IMR-90 (cell line): ENCODE measurements at regions not wholly inside any gene's neighbourhood (a gene's known extent, or its start where the extent isn't known, plus 50 kb on each side); places are given as distances from the start of the nearest gene placed in this dataset.

Experiments used
- ATAC-seq: fragments of 200-7000 bp; cut with Tn5 transposase; 2 replicates; pipeline ENCODE4 v1.9.1; 2020; ENCODE audit warnings: low read depth, mild to moderate bottlenecking, moderate library complexity
- BruUV-seq: library from RNA; stranded (reverse); fragments of 400-500 nt; replicated peaks from 2 replicates; lab custom pipeline; 2021; lab: Mats Ljungman, UMichigan
- CTCF ChIA-PET: fragments of 300-600 bp; formaldehyde crosslinking; extraction: SDS; loops from one replicate; lab custom pipeline; 2021; ENCODE audit warnings: antibody characterized with exemption; lab: Yijun Ruan, JAX
- POLR2A ChIA-PET: fragments of 300-600 bp; sonication (Branson Sonifier 250); formaldehyde crosslinking; loops from one replicate; lab custom pipeline; 2022; ENCODE audit warnings: antibody characterized with exemption; ENCODE audit not compliant: unreplicated experiment; lab: Charles Lee
- DNase-seq: peaks from one replicate; pipeline ENCODE4 v3.0.0; 2013
- H2AFZ ChIP-seq: replicated peaks from 2 replicates; pipeline ENCODE3; 2013; ENCODE audit warnings: low read length, mild to moderate bottlenecking; ENCODE audit not compliant: poor library complexity
- H2AK5ac ChIP-seq: 2 replicates; pipeline ENCODE4 v1.6.1; 2013; ENCODE audit warnings: low read depth, low read length, inconsistent platforms
- H2AK9ac ChIP-seq: replicated peaks from 2 replicates; pipeline ENCODE3; 2013; ENCODE audit warnings: mild to moderate bottlenecking, low read depth, low read length, moderate library complexity; ENCODE audit not compliant: poor library complexity
- H2BK120ac ChIP-seq: 2 replicates; pipeline ENCODE4 v1.6.1; 2013; ENCODE audit warnings: low read depth, low read length, inconsistent platforms
- H2BK15ac ChIP-seq: 3 replicates; pipeline ENCODE4 v1.6.1; 2013; ENCODE audit warnings: low read depth, low read length, inconsistent platforms
- H2BK20ac ChIP-seq: 2 replicates; pipeline ENCODE4 v1.6.1; 2013; ENCODE audit warnings: low read depth, mild to moderate bottlenecking, inconsistent platforms, low read length, moderate library complexity
- H2BK5ac ChIP-seq: 2 replicates; pipeline ENCODE4 v1.6.1; 2013; ENCODE audit warnings: mild to moderate bottlenecking, low read depth, low read length, inconsistent platforms; ENCODE audit not compliant: poor library complexity, severe bottlenecking
- H3K14ac ChIP-seq: replicated peaks from 2 replicates; pipeline ENCODE4 v1.6.1; 2013; ENCODE audit warnings: low read depth, low read length, inconsistent platforms
- H3K18ac ChIP-seq: 2 replicates; pipeline ENCODE4 v1.6.1; 2013; ENCODE audit warnings: low read depth, low read length, control low read depth
- H3K23ac ChIP-seq: 2 replicates; pipeline ENCODE4 v1.6.1; 2013; ENCODE audit warnings: low read depth, low read length, inconsistent platforms
- H3K27ac ChIP-seq: 2 replicates; pipeline ENCODE4 v1.5.1; 2013; ENCODE audit warnings: mild to moderate bottlenecking, control low read depth, low read length; ENCODE audit not compliant: insufficient read depth
- H3K27me3 ChIP-seq: 2 replicates; pipeline ENCODE4 v1.6.1; 2013; ENCODE audit warnings: low read length; ENCODE audit not compliant: control insufficient read depth, insufficient read depth
- H3K36me3 ChIP-seq: 2 replicates; pipeline ENCODE4 v1.6.1; 2013; ENCODE audit warnings: low read length, mixed read lengths; ENCODE audit not compliant: control insufficient read depth, insufficient read depth
- H3K4ac ChIP-seq: 2 replicates; pipeline ENCODE4 v1.6.1; 2013; ENCODE audit warnings: low read depth, low read length, inconsistent platforms
- H3K4me1 ChIP-seq: 2 replicates; pipeline ENCODE4 v1.6.1; 2013; ENCODE audit warnings: low read length, mixed read lengths; ENCODE audit not compliant: control insufficient read depth, insufficient read depth
- H3K4me2 ChIP-seq: 2 replicates; pipeline ENCODE4 v1.6.1; 2013; ENCODE audit warnings: low read depth, mild to moderate bottlenecking, control low read depth, low read length, moderate library complexity
- H3K4me3 ChIP-seq: 2 replicates; pipeline ENCODE4 v1.5.1; 2013; ENCODE audit warnings: low read depth, mild to moderate bottlenecking, control low read depth, low read length, moderate library complexity; ENCODE audit not compliant: insufficient read depth
- H3K56ac ChIP-seq: 2 replicates; pipeline ENCODE4 v1.6.1; 2013; ENCODE audit warnings: low read length, inconsistent platforms; ENCODE audit not compliant: insufficient read depth; ENCODE audit errors: extremely low read depth
- H3K79me1 ChIP-seq, 2 experiments: 2 replicates each; pipeline ENCODE4 v1.6.1; 2013; ENCODE audit warnings: low read length in 2 of 2, inconsistent platforms in 1 of 2, low read depth in 1 of 2
- H3K9ac ChIP-seq: 2 replicates; pipeline ENCODE4 v1.6.1; 2013; ENCODE audit warnings: low read depth, low read length, control low read depth
- H3K9me1 ChIP-seq: 2 replicates; pipeline ENCODE4 v1.6.1; 2013; ENCODE audit warnings: low read length, inconsistent platforms; ENCODE audit not compliant: insufficient read depth
- H3K9me3 ChIP-seq: 2 replicates; pipeline ENCODE4 v1.6.1; 2013; ENCODE audit warnings: low read length; ENCODE audit not compliant: control insufficient read depth, insufficient read depth
- H4K20me1 ChIP-seq: 2 replicates; pipeline ENCODE4 v1.6.1; 2013; ENCODE audit warnings: low read length, inconsistent platforms; ENCODE audit not compliant: insufficient read depth
- H4K5ac ChIP-seq: 2 replicates; pipeline ENCODE4 v1.6.1; 2013; ENCODE audit warnings: mild to moderate bottlenecking, low read depth, low read length, control low read depth
- H4K8ac ChIP-seq, 2 experiments: 2 replicates each; pipeline ENCODE4 v1.6.1; 2013; ENCODE audit warnings: low read depth in 2 of 2, low read length in 2 of 2, control low read depth in 1 of 2, inconsistent platforms in 1 of 2
- H4K91ac ChIP-seq: 2 replicates; pipeline ENCODE4 v1.6.1; 2013; ENCODE audit warnings: low read depth, low read length, inconsistent platforms; ENCODE audit not compliant: insufficient read depth
- BHLHE40 ChIP-seq: fragments of 150-350 bp; IDR thresholded peaks from 2 replicates; pipeline ENCODE4 v1.6.1; 2016; ENCODE audit warnings: mild to moderate bottlenecking, low read depth, low read length
- CEBPB ChIP-seq: IDR thresholded peaks from 2 replicates; pipeline ENCODE4 v1.6.1; 2012; ENCODE audit warnings: low read depth, low read length, improper control_type of control experiment
- CHD1 ChIP-seq: IDR thresholded peaks from 2 replicates; pipeline ENCODE4 v1.6.1; 2012; ENCODE audit warnings: low read depth, low read length, improper control_type of control experiment
- CTCF ChIP-seq: conservative IDR thresholded peaks from 2 replicates; pipeline ENCODE4 v1.5.1; 2012; ENCODE audit warnings: mild to moderate bottlenecking, low read depth, low read length, improper control_type of control experiment
- FOS ChIP-seq: fragments of 150-350 bp; IDR thresholded peaks from 2 replicates; pipeline ENCODE4 v1.6.1; 2016; ENCODE audit warnings: low read depth, low read length
- MAFK ChIP-seq: IDR thresholded peaks from 2 replicates; pipeline ENCODE4 v1.6.1; 2012; ENCODE audit warnings: low read depth, low read length, improper control_type of control experiment
- MAZ ChIP-seq: IDR thresholded peaks from 2 replicates; pipeline ENCODE4 v1.6.1; 2012; ENCODE audit warnings: low read depth, mild to moderate bottlenecking, low read length, improper control_type of control experiment, moderate library complexity, borderline replicate concordance
- MXI1 ChIP-seq: IDR thresholded peaks from 2 replicates; pipeline ENCODE4 v1.6.1; 2012; ENCODE audit warnings: low read depth, mild to moderate bottlenecking, low read length, moderate library complexity, borderline replicate concordance
- NFE2L2 ChIP-seq: fragments of 150-350 bp; IDR thresholded peaks from 2 replicates; pipeline ENCODE4 v1.6.1; 2016; ENCODE audit warnings: low read depth, mild to moderate bottlenecking, low read length
- POLR2A ChIP-seq: IDR thresholded peaks from 2 replicates; pipeline ENCODE4 v1.6.1; 2012; ENCODE audit warnings: mild to moderate bottlenecking, low read depth, low read length
- RAD21 ChIP-seq: IDR thresholded peaks from 2 replicates; pipeline ENCODE4 v1.6.1; 2012; ENCODE audit warnings: low read length, improper control_type of control experiment
- RFX5 ChIP-seq: IDR thresholded peaks from 2 replicates; pipeline ENCODE4 v1.8.0; 2012; ENCODE audit warnings: low read depth, mild to moderate bottlenecking, low read length, moderate library complexity
- SMC3 ChIP-seq: fragments of 150-350 bp; IDR thresholded peaks from 2 replicates; pipeline ENCODE4 v1.6.1; 2016; ENCODE audit warnings: low read depth, mild to moderate bottlenecking, antibody characterized with exemption, low read length, moderate library complexity
- USF2 ChIP-seq: fragments of 150-350 bp; IDR thresholded peaks from 2 replicates; pipeline ENCODE4 v1.6.1; 2017; ENCODE audit warnings: mild to moderate bottlenecking, antibody characterized with exemption, low read length, low read depth
- WGBS, 2 experiments: methylation state at CpG; one replicate each; pipeline versions ENCODE4 v1.1.5 to v1.1.7; 2013; ENCODE audit warnings: missing lambda C conversion rate in 2 of 2; ENCODE audit not compliant: insufficient read length in 1 of 2; ENCODE audit errors: extremely low coverage in 2 of 2; 5-methylcytosine and 5-hydroxymethylcytosine counted together
- dilution Hi-C: fragments of 300-500 bp; cut with HindIII; formaldehyde crosslinking; loops from one replicate; pipeline ENCODE4 v1.14.3; 2018; ENCODE audit warnings: low sequenced_read_pairs; ENCODE audit not compliant: unreplicated experiment
- in situ Hi-C: fragments of 300-500 bp; cut with MboI; formaldehyde crosslinking; loops from 3 replicates; pipeline ENCODE4 v1.14.3; 2019; ENCODE audit warnings: low sequenced_read_pairs, inconsistent platforms, mixed read lengths
- intact Hi-C: fragments of 100-400 bp; cut with micrococcal nuclease; formaldehyde crosslinking; loops from 2 replicates; pipeline ENCODE4 v1.10.0; 2022

GRCh38 chr12:74732164-74732784 is 194.6 kb downstream of the ATXN7L3B start:
- ChIA-PET POLR2A (no interaction called here), CTCF (no interaction called here)
- H3K56ac ChIP-seq: no peak overlapping the region
- no peak for DNase-seq
- no peaks in the 10 kb centered on the region for H4K20me1 ChIP-seq
- H3K4me2 ChIP-seq: no peak overlapping the region
- H2BK20ac ChIP-seq: no peak overlapping the region
- H3K18ac ChIP-seq: no peak overlapping the region
- H2AFZ ChIP-seq: no peak overlapping the region
- no peaks in the 10 kb centered on the region for H3K79me1 ChIP-seq
- H4K91ac ChIP-seq: no peak overlapping the region
- H2BK15ac ChIP-seq: no peak overlapping the region
- H3K14ac ChIP-seq: no peak overlapping the region
- dilution Hi-C loops: no loop called here
- H3K27me3 ChIP-seq: no peaks in the 10 kb centered on the region
- WGBS, 2 experiments: no CpG with 5 or more reads among the region's 5 CpGs
- no peak overlapping the region for H4K5ac ChIP-seq
- H2AK9ac ChIP-seq: no peak overlapping the region
- BruUV-seq: no TSS peak
- H3K36me3 ChIP-seq: no peaks in the 10 kb centered on the region
- no peak overlapping the region for H3K4me3 ChIP-seq
- H3K23ac ChIP-seq: no peak overlapping the region
- H3K27ac ChIP-seq: no peak overlapping the region
- no peaks in the 10 kb centered on the region for H3K9me3 ChIP-seq
- no peaks in the 10 kb centered on the region for H3K9me1 ChIP-seq
- no peak overlapping the region for H2BK5ac ChIP-seq
- no peak overlapping the region for H2AK5ac ChIP-seq
- in situ Hi-C loops: no loop called here
- no peak overlapping the region for H3K4ac ChIP-seq
- TF ChIP-seq CHD1: no peak
- no peak for TF ChIP-seq MAZ
- TF ChIP-seq USF2: no peak
- TF ChIP-seq RFX5: no peak
- no peak for TF ChIP-seq MAFK
- TF ChIP-seq CEBPB: no peak
- no peak for TF ChIP-seq POLR2A
- no peak for TF ChIP-seq MXI1
- no peak for TF ChIP-seq CTCF
- TF ChIP-seq SMC3: no peak
- no peak for TF ChIP-seq RAD21
- no peak for TF ChIP-seq BHLHE40
- no peak for TF ChIP-seq NFE2L2
- no peak for TF ChIP-seq FOS
- H2BK120ac ChIP-seq: no peak overlapping the region
- H3K4me1 ChIP-seq: no peaks in the 10 kb centered on the region
- intact Hi-C loops: no loop called here
- no peak for ATAC-seq
- no peak overlapping the region for H4K8ac ChIP-seq
- no peak overlapping the region for H3K9ac ChIP-seq
